ENCODE measurements at regions not wholly inside any gene's neighbourhood (a gene's known extent, or its start where the extent isn't known, plus 50 kb on each side); places are given as distances from the start of the nearest gene placed in this dataset.
"Not testable (repeated sequence)": the region's sequence is repeated elsewhere in the genome, so short reads cannot be mapped to it uniquely, and the experiment has no call there.

DNA sequence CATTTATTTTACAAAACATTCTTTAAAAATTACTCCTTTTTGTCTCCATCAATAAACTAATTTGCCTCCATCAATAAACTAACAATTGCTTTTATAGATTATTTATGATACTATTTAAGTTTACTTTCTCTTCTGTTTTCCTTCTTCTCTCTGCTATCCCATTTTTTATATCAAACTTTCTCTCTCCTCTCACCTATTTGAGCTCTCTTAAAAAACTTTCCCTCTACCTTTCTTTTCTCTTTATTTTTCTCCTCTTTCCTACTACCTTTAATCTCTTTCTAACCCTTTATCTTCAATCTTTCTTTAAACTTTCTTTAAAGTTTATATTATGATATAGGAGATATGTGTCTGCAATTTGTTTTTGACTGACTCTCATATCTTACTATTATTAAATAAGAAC lies 566.4 kb downstream of the DACH1 start:
- no peak for DNase-seq

DNA sequence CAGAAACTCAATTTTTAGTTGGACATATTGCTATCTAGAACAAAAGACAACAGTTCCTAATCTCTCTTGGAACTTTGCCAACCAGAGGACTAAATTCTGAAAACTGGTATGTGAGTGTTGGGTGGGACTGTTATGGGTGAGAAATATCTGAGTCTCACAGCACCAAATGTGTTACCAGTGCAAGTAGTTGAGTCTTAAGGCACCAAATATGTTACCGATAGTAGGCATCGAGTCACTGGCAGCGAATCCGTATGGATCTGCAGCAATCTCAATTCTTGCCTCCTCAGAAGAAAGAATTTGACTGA lies 575.2 kb downstream of the DACH1 start:
- DNase-seq = peak; percentile 4

DNA sequence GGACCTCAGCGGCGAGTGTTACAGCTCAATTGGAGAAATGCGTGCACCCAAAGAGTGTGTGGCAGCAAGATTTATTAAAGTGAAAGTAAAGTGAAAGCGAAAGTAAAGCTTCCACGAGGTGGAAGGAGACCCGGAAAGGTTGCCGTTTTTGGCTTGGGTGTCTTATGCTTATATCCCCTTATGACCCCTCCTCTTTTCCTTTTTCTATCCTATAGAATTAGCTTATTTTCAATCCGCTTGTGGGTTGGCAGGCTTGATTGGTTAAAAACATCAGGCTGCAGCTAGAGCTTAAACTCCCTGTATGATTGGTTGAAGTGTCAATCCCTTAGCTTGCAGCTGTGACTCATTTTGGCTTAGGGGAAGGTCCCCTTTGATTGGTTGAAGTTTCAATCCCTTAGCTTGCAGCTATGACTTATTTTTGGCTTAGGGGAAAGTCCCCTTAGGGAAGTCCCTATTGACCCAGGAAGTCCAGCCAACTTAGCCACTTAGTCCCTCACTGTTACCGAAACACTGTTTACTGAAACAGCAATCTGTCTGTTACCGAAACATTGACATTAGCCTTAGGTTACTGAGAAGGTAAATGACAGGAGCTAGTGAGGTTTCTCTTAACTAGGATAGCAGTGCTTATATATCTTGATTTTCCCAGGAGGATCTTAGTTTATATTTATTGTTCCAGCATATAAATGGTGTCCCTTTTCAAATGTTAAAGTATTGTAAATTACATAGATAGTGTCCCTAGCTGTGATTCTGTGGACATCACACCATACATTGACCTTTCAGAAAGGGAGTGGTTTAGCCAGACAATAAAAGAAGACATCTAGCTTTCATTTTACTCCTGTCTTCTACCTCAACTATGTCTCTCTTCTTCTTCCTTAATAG lies 575.8 kb downstream of the DACH1 start:
- no peak for DNase-seq

DNA sequence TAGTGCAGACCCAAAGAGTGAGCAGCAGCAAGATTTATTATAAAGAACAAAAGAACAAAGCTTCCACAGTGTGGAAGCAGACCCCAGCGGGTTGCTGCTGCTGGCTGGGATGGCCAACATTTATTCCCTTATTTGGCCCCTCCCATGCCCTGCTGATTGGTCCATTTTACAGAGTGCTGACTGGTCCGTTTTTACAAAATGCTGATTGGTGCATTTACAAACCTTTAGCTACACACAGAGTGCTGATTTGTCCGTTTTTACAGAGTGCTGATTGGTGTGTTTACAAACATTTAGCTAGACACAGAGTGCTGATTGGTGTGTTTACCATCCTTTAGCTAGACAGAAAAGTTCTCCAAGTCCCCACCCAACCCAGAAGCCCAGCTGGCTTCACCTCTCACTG lies 577.0 kb downstream of the DACH1 start:
- DNase-seq = not testable (repeated sequence)

DNA sequence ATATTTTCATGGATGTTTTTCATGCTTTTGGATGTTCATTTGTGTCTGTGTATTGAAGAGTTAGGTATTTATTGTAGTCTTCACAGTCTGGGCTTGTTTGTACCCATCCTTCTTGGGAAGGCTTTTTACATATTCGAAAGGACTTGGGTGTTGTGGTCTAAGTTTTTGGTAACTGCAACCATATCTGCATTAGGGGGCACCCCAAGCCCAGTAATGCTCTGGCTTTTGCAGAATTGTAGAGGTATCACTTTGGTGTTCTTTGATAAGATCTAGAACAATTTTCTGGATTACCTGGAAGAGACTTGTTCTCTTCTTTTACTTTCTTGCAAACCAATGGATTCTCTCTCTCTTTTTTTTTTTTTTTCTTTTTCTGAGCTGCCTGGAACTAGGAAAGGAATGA lies 581.3 kb downstream of the DACH1 start:
- DNase-seq = no peak

DNA sequence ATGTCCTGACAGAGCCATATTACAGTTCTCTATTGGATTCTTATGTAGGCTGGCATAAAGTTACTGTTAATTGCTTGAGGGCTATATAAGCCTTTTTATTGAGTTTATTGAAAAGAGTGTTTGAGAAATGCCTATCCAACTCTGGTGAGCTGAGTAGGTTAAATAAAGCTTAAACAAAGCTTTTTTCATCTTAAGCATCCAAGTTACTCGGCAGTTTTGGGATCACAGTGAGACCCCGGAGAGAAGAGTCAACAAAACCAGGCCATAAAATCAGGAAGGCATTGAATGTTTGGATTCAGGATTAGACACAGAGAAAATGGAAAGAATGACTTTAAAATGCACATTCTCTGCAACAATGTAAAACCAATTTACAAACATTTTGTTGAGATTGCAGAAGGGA lies 588.5 kb downstream of the DACH1 start:
- no peak for DNase-seq

DNA sequence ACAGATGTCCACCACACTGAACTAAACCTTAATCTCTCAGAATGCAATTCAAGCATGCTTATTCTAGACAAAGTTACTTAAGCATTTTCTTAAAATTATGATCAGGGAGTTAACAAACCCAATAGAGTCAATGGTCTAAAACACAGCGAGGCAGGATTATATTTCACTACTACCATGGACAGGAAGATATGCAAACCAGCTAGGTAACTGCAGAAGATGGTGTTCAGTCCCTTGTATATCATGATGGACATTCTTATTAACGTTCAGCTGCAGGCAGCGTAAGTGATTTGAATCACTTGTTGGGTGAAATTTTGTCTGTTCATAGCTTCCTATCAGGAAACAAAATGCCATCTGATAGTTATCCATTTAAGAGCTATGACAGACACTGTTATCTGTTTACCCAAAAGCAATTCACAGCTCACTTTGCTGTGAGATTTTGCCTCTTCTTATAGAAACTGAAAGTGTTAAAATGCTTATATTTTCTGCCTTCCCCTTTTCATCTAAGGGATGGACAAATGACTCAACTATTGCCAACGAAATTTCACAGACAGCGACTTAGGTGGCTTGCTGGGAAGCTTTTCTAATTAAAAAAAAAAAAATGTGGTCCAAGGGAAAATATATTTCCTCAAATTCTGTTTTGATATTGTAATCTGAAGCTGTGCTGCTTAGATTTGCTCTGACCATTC lies 591.9 kb downstream of the DACH1 start:
- DNase-seq = no peak

DNA sequence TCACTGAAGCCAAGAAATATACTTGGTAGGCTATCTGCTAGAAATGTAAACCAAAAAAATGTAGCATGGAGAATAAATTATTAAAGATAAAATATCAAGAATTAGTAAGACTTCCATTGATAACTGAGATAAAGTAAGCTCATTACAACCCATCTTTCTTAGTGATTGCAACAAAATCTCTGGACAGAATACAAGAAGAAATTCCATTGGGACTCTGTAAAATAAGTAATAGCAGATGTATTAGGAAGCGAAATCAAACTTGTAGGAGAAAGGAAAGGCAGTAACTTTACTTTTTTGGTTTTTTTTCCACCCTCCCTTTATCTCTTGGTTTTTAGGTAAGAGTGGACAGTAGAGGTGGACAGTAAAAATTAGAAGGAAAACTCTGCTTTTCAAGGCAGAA lies 605.7 kb downstream of the DACH1 start:
- DNase-seq = no peak

DNA sequence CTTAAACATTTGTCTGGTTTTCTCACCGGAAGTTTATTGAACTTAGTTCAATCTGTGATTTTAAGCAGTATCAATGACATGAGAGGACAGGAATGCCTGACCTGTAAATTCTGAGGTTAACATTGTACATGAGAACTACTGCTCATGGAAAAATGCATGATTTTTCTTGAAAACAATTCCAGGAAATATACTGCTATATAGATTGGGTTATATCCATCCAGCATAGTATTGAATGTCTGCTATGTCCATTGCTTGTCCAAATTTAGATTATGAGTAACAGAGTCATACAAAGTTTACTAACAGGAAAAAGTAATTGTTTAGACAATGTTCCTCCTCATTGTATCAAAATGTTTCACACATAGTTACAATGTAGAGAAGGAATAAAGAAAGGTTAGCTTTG lies 606.8 kb downstream of the DACH1 start:
- DNase-seq = peak; percentile 2

DNA sequence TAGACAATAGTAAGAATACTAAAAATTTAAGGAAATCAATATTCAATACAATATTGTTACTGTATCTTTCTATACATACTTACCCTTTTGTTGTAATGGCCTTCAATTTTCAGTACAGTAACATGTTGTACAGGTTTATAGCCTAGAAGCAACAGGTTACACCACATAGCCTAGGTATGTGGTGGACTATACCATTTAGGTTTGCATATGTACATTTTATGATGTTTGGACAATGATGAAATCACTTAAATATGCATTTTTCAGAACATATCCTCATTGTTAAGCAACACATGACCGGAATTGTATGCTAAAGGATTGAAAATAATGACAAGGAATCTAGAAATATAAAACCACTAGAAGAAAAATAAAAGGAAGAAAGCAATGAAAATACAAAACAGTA lies 611.4 kb downstream of the DACH1 start:
- no peak for DNase-seq

DNA sequence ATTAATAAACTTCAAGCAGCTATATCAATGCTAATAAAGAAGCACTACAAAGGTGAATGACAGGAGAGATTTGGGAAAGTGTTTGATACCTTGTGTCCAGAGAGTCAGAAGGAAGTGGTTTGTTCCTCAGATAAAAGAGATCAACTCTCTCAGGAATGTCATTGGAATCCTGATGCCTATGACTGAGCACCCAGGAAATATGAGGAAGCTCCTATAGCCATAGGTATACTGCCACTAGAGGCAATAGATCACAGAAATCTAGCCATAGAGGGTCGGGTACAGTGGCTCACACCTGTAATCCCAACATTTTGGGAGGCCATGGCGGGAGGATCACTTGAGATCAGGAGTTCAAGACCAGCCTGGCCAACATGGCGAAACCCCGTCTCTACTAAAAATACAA lies 612.6 kb downstream of the DACH1 start:
- DNase-seq = no peak

DNA sequence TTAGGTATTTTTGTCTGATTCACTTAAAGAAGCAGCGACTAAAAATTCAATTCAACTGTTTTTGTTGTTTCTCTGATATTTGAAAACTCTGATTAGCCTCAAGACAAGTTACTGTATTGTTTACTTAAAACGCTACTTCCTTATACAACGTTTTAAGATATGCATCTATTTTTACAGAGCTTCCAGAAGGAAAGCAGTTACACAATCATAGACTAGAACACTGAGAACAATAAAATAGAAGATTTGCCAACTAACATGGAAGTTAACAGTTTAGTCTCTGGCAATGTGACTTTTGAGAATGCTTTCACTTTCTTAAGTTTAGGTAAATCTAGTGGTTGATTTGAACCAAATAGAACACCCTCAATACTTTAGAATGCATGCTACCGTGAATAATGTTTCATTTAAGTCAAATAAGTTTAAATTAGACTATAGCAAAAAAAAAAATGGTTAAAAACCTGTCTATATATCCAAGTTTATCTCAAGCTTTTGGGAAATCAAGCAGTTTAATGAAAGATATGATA lies 614.8 kb downstream of the DACH1 start:
- DNase-seq = no peak

DNA sequence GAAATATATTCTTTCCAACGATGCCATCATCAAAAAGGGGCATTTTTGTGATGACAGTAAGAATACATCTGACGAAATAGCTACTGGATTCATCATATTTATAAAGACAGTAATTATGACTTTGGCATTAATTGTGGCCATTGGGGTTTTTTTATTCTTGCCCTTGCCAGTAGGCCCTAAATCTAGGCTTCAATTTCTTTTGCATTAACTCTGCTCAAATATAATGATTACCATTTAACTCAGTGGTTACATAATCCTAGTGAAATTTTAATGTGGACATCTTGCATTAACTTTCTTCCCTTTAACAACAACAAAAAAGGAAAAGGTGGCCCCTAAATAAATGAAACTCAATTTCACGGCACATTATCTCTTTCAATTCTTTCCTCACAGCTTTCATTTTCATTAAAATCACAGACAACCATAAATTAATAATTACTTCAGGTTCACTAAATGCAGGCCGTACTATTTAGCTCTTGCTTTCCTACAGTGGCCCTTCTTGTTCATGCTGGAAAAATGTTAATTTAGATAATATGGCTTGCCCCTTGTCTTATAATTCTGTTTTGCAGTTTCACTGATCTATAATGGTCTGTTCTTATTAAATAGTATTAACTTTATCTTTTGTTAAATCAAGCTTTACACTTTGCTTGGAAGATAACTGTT lies 615.6 kb downstream of the DACH1 start:
- no peak for DNase-seq

DNA sequence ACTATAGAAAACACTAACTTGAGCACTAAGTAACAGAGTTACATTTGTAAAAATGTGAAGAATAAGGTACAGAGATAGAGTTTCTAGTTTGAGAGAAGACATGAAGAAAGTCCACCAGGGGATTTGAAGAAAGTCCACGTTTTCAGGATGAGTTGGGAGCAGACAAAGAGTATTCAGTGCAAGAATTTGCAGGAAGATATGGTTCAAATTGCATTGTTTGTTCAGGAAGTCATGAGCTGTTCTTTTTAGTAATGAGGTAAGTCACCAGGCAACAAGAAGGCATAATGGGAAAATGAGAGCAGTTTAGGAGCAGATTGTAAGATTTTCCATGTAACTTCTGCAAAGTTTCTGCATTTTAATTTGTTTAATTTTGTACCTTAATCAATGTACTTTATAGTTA lies 618.0 kb downstream of the DACH1 start:
- DNase-seq = no peak

DNA sequence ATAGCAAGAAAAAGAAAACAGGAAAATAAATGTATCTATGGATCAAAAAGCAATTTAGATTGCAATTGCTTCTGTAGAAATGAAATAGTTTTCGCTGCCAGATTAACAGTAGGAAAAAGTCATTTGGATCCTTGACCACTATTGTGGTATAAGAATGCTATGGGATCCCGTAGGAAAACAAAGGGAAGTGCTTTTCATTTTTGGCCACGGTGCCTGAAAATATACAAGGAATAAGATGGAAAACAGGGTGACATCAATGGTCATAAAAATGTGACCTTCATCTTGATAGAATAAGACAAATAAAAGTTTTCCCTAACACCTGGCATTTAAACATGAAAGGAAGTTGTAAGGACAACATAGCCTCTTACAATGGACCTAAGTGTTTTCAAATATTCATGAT lies 622.8 kb downstream of the DACH1 start:
- DNase-seq = no peak

DNA sequence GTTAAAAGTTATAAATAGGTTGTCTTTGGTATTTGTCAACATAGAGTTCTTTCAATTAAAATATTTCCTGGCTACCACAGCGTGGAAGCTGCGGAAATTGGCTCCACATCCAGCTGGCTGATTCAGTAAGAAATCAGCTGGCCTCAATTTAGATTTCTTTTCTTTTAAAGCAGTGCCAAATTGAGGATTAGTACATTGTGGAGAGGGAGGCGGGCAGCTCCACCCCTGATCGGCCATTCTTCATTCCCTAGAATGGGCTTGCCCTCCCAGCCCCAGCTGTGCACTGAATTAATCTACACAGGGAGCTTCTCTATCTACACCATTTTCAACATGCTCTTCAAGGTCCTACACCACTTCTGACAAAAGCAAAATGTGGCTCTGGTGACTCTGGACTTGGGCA lies 624.8 kb downstream of the DACH1 start:
- DNase-seq = peak; percentile 57

DNA sequence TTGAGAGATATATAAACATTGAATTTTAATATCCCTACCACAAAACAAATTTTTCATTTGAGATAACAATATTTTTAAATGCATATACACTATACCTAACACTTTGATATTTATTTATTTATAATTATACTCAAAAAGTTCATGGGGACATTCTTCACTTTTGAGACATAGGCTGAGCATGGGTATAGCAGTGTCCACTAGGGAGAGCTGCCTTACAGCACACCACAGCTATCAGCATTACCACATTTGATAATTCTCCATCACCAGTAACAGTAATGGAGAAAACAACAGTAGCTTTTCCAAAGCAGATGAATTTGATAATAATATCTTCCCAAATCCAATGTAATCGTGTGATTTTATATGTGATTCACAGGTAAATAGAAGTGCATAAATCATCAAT lies 626.1 kb downstream of the DACH1 start:
- peak; percentile 15 for DNase-seq

DNA sequence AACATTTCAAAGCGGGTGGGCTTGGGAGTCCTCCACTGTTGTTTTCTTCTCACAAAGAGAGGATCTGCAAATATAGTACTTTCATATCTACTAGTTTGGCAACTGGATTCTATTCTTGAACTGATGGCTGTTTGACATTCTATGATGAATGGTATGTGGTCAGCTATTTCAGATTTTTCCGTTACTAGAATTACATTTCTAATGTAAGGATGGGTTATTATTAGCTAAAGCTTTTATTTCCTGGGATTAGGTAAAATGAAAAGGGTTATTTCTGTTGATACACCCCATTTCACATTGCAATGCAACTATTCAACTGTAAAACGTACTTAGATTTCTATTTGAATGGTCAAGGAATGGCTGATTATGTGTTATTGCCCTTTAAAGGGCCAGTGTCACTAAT lies 629.7 kb downstream of the DACH1 start:
- DNase-seq = no peak

DNA sequence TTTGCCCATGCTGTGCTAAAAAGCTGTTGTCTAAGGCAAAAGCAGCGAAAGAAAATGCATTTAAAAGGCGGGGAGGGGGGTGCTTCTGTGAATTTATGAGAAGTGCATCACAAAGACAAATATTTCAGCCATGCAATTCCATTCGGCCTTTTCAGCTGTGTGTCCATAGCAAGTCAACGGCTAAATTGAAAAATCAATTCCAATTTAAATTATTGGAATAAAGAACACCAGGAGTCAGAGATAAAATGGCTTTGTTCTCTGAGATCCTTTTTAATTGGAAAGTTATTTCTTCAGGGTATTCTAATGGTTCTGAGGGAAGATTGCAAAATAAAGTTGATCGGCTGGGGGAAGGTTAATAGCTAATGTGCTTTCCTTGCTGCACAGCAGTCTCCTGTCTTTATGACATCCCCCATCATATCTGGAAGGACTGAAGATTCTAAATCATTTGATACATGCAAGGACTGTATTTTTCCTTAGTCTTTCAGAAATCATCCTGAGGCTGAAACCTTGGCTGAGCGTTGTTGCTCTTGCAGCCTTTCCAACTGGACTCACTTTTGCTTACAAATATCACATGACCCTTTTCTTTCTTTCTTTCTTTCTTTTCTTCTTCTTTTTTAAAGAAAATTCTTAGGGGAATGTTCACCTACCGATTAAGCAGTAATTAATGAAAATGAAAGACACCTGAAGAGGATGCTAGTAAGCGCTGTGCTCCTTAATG lies 647.1 kb downstream of the DACH1 start:
- no peak for DNase-seq

DNA sequence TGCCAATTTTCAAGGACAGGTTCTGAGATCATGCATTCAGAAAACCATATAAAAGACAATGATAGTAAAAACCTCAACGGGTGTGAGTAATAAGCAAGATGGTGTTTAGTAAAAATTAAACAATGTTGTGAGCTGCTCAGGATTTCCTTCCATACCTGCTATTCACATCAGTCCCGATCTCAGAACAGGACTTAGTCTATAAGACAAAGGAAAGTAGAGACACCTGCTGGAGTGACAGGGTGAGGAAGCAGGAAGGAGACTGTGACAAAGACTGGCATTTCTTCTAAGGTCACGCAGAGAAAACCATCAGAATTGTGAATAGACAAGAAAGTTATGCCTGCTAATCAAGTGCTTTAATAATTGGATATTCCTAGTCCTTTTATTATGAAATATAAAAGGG lies 648.0 kb downstream of the DACH1 start:
- no peak for DNase-seq

DNA sequence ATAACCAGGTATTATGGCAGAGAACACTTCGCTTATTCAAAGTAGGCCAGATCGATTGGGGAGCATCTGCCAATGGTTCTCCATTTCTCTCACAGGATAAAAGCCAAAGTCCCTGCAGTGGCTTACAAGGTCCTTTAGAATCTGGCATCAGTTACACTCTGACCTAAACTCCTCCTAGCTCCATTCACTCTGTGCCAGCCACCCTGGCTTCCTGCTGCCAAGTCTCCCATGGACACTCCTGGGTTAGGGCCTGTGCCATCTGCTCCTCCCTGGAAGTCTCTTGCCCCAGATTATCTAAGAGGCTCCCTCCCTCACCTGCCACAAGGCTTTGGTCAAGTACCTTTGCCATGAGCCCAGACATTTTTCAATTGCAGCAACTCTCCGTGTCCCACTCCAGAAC lies 649.2 kb downstream of the DACH1 start:
- no peak for DNase-seq

DNA sequence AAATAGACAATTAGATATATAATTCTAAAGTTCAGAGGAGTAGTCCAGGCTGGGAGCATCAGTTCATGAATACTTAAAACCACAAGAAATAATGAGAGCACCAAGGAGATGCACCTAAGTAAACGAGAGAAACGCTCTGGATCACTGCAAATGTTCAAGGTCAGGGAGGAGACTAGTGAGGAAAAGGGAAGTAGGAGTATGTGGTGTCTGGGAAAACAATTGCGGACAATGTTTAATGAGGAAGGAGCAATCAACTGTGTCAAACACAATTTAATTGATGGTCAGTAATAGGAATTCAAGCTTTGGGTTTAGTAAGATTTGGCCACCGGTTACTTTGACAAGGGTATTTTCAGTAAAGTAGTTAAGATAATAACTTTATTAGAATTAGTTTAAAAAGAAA lies 652.2 kb downstream of the DACH1 start:
- no peak for DNase-seq

DNA sequence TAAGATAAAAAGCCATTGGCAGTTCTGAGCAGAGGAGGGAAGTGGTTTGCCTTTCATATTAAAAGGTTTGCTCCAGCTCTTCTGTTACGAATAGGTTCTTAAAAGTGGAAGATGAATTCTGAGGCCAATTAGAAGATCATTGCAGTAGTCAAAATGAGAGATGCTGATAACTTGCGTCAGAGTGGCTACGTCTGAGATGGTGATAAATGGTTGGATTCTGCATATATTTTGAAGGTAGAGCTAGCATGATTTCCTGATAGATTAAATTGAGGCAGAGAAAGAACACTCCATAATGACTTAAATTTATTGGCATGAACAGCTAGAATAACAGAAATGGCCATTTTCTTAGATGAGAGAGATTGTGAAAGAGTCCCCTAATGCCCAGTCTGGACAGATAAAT lies 652.6 kb downstream of the DACH1 start:
- no peak for DNase-seq

Measured in tongue (tissue), 1 donor.